H7 (cell line): ENCODE measurements at regions not wholly inside any gene's neighbourhood (a gene's known extent, or its start where the extent isn't known, plus 50 kb on each side); places are given as distances from the start of the nearest gene placed in this dataset.

Experiments
- DNase-seq: peaks from one replicate; pipeline ENCODE4 v3.0.0; 2012
- H3K27me3 ChIP-seq: 2 replicates; pipeline ENCODE4 v1.6.0; 2011; ENCODE audit warnings: mild to moderate bottlenecking, low read length; ENCODE audit not compliant: control insufficient read depth, insufficient read depth
- H3K36me3 ChIP-seq: replicated peaks from 2 replicates; pipeline ENCODE4 v1.5.1; 2011; ENCODE audit warnings: low read length; ENCODE audit not compliant: control insufficient read depth, insufficient read depth
- H3K4me3 ChIP-seq: 2 replicates; pipeline ENCODE4 v1.5.1; 2011; ENCODE audit warnings: low read depth, mild to moderate bottlenecking, control low read depth, low read length, moderate library complexity; ENCODE audit not compliant: insufficient read depth

- Histone ChIP-seq H3K27me3 (no peaks in the 10 kb centered on the region; the same call in 1 of the 2 replicates), H3K4me3 (no peak overlapping the region), H3K36me3 (no peaks in the 10 kb centered on the region)
- DNase-seq: no peak
These were observed 134.0 kb upstream of the TARS1 start for GRCh38 chr5:33306758-33307157.

GRCh38 chr5:33308586-33308985, 132.2 kb upstream of the TARS1 start:
- no peaks in the 10 kb centered on the region for H3K27me3 ChIP-seq
- no peaks in the 10 kb centered on the region for H3K36me3 ChIP-seq
- no peak overlapping the region for H3K4me3 ChIP-seq
- no peak for DNase-seq

GRCh38 chr5:33309068-33309467, 131.7 kb upstream of the TARS1 start:
- H3K4me3 ChIP-seq: no peak overlapping the region
- no peaks in the 10 kb centered on the region for H3K36me3 ChIP-seq
- H3K27me3 ChIP-seq: no peaks in the 10 kb centered on the region
- DNase-seq: no peak

GRCh38 chr5:33309536-33310345, 131.0 kb upstream of the TARS1 start:
- no peaks in the 10 kb centered on the region for H3K36me3 ChIP-seq
- no peak for DNase-seq
- H3K27me3 ChIP-seq: no peaks in the 10 kb centered on the region
- no peak overlapping the region for H3K4me3 ChIP-seq

GRCh38 chr5:33310451-33310850, 130.3 kb upstream of the TARS1 start:
- DNase-seq: no peak

GRCh38 chr5:33311893-33312292, 128.9 kb upstream of the TARS1 start:
- no peak for DNase-seq
- Histone ChIP-seq H3K36me3 (no peaks in the 10 kb centered on the region), H3K27me3 (no peaks in the 10 kb centered on the region), H3K4me3 (no peak overlapping the region)

More at GRCh38 chr5:33310451-33310850, 130.3 kb upstream of the TARS1 start:
- H3K4me3 ChIP-seq: no peak overlapping the region
- no peaks in the 10 kb centered on the region for H3K27me3 ChIP-seq
- H3K36me3 ChIP-seq: no peaks in the 10 kb centered on the region

- Histone ChIP-seq H3K27me3 (no peaks in the 10 kb centered on the region), H3K4me3 (no peak overlapping the region), H3K36me3 (no peaks in the 10 kb centered on the region)
- no peak for DNase-seq
These were observed 127.9 kb upstream of the TARS1 start for GRCh38 chr5:33312571-33313549.

GRCh38 chr5:33315189-33315588, 125.6 kb upstream of the TARS1 start:
- Histone ChIP-seq H3K36me3 (no peaks in the 10 kb centered on the region), H3K27me3 (no peaks in the 10 kb centered on the region), H3K4me3 (no peak overlapping the region)
- no peak for DNase-seq

GRCh38 chr5:33316773-33317172, 124.0 kb upstream of the TARS1 start:
- DNase-seq: no peak
- H3K36me3 ChIP-seq: no peaks in the 10 kb centered on the region
- no peak overlapping the region for H3K4me3 ChIP-seq
- H3K27me3 ChIP-seq: no peaks in the 10 kb centered on the region

GRCh38 chr5:33317271-33317670, 123.5 kb upstream of the TARS1 start:
- Histone ChIP-seq H3K36me3 (no peaks in the 10 kb centered on the region), H3K27me3 (no peaks in the 10 kb centered on the region), H3K4me3 (no peak overlapping the region)
- DNase-seq: no peak

GRCh38 chr5:33319151-33319550, 121.6 kb upstream of the TARS1 start:
- Histone ChIP-seq H3K27me3 (no peaks in the 10 kb centered on the region), H3K4me3 (no peak overlapping the region), H3K36me3 (no peaks in the 10 kb centered on the region)
- DNase-seq: no peak

- no peak for DNase-seq
- no peaks in the 10 kb centered on the region for H3K36me3 ChIP-seq
- H3K4me3 ChIP-seq: no peak overlapping the region
These were observed 120.9 kb upstream of the TARS1 start for GRCh38 chr5:33319841-33320240.

GRCh38 chr5:33321026-33321425, 119.7 kb upstream of the TARS1 start:
- Histone ChIP-seq H3K36me3 (no peaks in the 10 kb centered on the region), H3K27me3 (no peaks in the 10 kb centered on the region), H3K4me3 (no peak overlapping the region)
- no peak for DNase-seq

More at GRCh38 chr5:33319841-33320240, 120.9 kb upstream of the TARS1 start:
- no peaks in the 10 kb centered on the region for H3K27me3 ChIP-seq

- Histone ChIP-seq H3K4me3 (no peak overlapping the region), H3K27me3 (no peaks in the 10 kb centered on the region), H3K36me3 (no peaks in the 10 kb centered on the region)
- DNase-seq: no peak
These were observed 118.1 kb upstream of the TARS1 start for GRCh38 chr5:33322632-33323031.
